ENCODE measurements at regions not wholly inside any gene's neighbourhood (a gene's known extent, or its start where the extent isn't known, plus 50 kb on each side); places are given as distances from the start of the nearest gene placed in this dataset.

GRCh38 chr18:41538751-41539150 lies 416.3 kb upstream of the PIK3C3 start:
- DNase-seq = no peak

GRCh38 chr18:41537666-41538065 lies 417.4 kb upstream of the PIK3C3 start:
- DNase-seq = no peak

- DNase-seq = no peak
Measured at GRCh38 chr18:41532344-41533086, 422.5 kb upstream of the PIK3C3 start.

GRCh38 chr18:41530970-41531369 lies 424.1 kb upstream of the PIK3C3 start:
- DNase-seq = no peak

GRCh38 chr18:41529093-41529492 lies 425.9 kb upstream of the PIK3C3 start:
- no peak for DNase-seq

- no peak for DNase-seq
Measured at GRCh38 chr18:41526054-41526453, 429.0 kb upstream of the PIK3C3 start.

GRCh38 chr18:41524674-41525470 lies 430.2 kb upstream of the PIK3C3 start:
- no peak for DNase-seq

- no peak for DNase-seq
Measured at GRCh38 chr18:41517142-41517541, 437.9 kb upstream of the PIK3C3 start.

GRCh38 chr18:41513438-41513837 lies 441.6 kb upstream of the PIK3C3 start:
- DNase-seq = no peak

GRCh38 chr18:41504316-41504715 lies 450.7 kb upstream of the PIK3C3 start:
- DNase-seq = no peak

GRCh38 chr18:41501848-41502247 lies 453.2 kb upstream of the PIK3C3 start:
- DNase-seq = no peak

GRCh38 chr18:41499345-41499744 lies 455.7 kb upstream of the PIK3C3 start:
- DNase-seq = no peak

- no peak for DNase-seq
Measured at GRCh38 chr18:41490861-41491260, 464.2 kb upstream of the PIK3C3 start.

- DNase-seq = no peak
Measured at GRCh38 chr18:41486575-41486974, 468.5 kb upstream of the PIK3C3 start.

GRCh38 chr18:41484069-41484468 lies 471.0 kb upstream of the PIK3C3 start:
- no peak for DNase-seq

GRCh38 chr18:41482501-41482900 lies 472.5 kb upstream of the PIK3C3 start:
- no peak for DNase-seq

- DNase-seq = no peak
Measured at GRCh38 chr18:41466436-41467160, 488.4 kb upstream of the PIK3C3 start.

GRCh38 chr18:41465386-41465785 lies 489.6 kb upstream of the PIK3C3 start:
- DNase-seq = no peak

- no peak for DNase-seq
Measured at GRCh38 chr18:41464278-41464677, 490.8 kb upstream of the PIK3C3 start.

GRCh38 chr18:41462946-41463345 lies 492.1 kb upstream of the PIK3C3 start:
- no peak for DNase-seq

- DNase-seq = no peak
Measured at GRCh38 chr18:41461114-41461513, 493.9 kb upstream of the PIK3C3 start.

GRCh38 chr18:41459656-41460055 lies 495.4 kb upstream of the PIK3C3 start:
- no peak for DNase-seq

- DNase-seq = no peak
Measured at GRCh38 chr18:41458376-41458775, 496.7 kb upstream of the PIK3C3 start.

Measured in hindlimb muscle (tissue), 1 donor.